OCI-LY3 (cell line): ENCODE measurements at regions not wholly inside any gene's neighbourhood (a gene's known extent, or its start where the extent isn't known, plus 50 kb on each side); places are given as distances from the start of the nearest gene placed in this dataset.

ENCODE experiments used
- H2AFZ ChIP-seq: fragments of 200-600, 300-600 bp; shearing (Covaris generic); 2 replicates; pipeline ENCODE4 v1.6.0; 2014; ENCODE audit warnings: antibody characterized with exemption, low read depth, low read length
- H3K27ac ChIP-seq: fragments of 200-600, 300-600 bp; sonication (generic); 2 replicates; pipeline ENCODE4 v1.5.1; 2014; ENCODE audit warnings: mild to moderate bottlenecking, low read length, moderate library complexity, mixed read lengths
- H3K27me3 ChIP-seq: fragments of 200-600, 300-600 bp; sonication (generic); 2 replicates; pipeline ENCODE4 v1.6.1; 2014; ENCODE audit warnings: low read depth, low read length, mixed read lengths
- H3K36me3 ChIP-seq: fragments of 200-600, 300-600 bp; sonication (generic); replicated peaks from 2 replicates; pipeline ENCODE3; 2014; ENCODE audit warnings: low read depth, low read length, mixed read lengths
- H3K4me1 ChIP-seq: fragments of 300-600, 200-600 bp; sonication (generic); 2 replicates; pipeline ENCODE4 v1.6.1; 2014; ENCODE audit warnings: low read length, mixed read lengths
- H3K4me2 ChIP-seq: fragments of 200-600, 300-600 bp; sonication (generic); 2 replicates; pipeline ENCODE4 v1.6.1; 2014; ENCODE audit warnings: low read length, mixed read lengths
- H3K4me3 ChIP-seq: fragments of 300-600, 200-600 bp; sonication (generic); 2 replicates; pipeline ENCODE4 v1.5.1; 2014; ENCODE audit warnings: antibody characterized with exemption, mild to moderate bottlenecking, low read length, moderate library complexity
- H3K79me2 ChIP-seq: fragments of 300-600, 200-600 bp; shearing (Covaris generic); 2 replicates; pipeline ENCODE4 v1.6.1; 2014; ENCODE audit warnings: mild to moderate bottlenecking, low read length, mixed read lengths
- H3K9ac ChIP-seq: fragments of 300-600, 200-600 bp; shearing (Covaris generic); 2 replicates; pipeline ENCODE4 v1.6.0; 2014; ENCODE audit warnings: mild to moderate bottlenecking, low read length, moderate library complexity
- H3K9me3 ChIP-seq: fragments of 200-600, 300-600 bp; shearing (Covaris generic); 2 replicates; pipeline ENCODE4 v1.6.1; 2014; ENCODE audit warnings: low read length, mixed read lengths; ENCODE audit not compliant: insufficient read depth
- H4K20me1 ChIP-seq: fragments of 200-600, 300-600 bp; sonication (generic); 2 replicates; pipeline ENCODE4 v1.6.1; 2016; ENCODE audit warnings: low read length, mixed read lengths; ENCODE audit not compliant: insufficient read depth
- EZH2phosphoT487 ChIP-seq: fragments of 200-600 bp; shearing (Covaris generic); IDR thresholded peaks from 2 replicates; pipeline ENCODE4 v1.6.1; 2018; ENCODE audit warnings: antibody characterized with exemption, mixed run types, low read depth
- TF ChIP-seq, protein P1 (sequence below): fragments of 200-600, 300-600 bp; sonication (generic); IDR thresholded peaks from 2 replicates; pipeline ENCODE4 v1.5.1; 2014; ENCODE audit warnings: antibody characterized with exemption, low read length, low read depth

- no peak overlapping the region for H2AFZ ChIP-seq
- H3K4me3 ChIP-seq = no peak overlapping the region
- no peak overlapping the region for H3K4me2 ChIP-seq
Observed at GRCh38 chr5:99995407-99995806, 539.8 kb upstream of the FAM174A start.

DNA sequence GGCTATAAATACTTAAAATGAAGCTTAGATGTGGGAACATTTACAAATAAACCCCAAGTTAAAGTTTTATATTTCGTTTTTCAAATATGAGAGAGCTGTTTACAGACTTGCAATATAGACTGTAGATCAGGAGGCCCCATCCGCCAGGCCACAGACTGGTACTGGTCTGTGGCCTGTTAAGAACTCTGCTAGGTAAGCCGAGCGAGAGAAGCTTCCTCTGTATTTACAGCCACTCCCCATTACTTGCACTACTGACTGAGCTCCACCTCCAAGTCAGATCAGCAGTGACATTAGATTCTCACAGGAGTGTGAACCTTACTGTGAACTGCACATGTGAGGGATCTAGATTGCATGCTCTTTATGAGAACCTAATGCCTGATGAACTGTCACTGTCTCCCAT, 561.4 kb upstream of the FAM174A start:
- TF ChIP-seq EZH2phosphoT487 = no peak
- TF ChIP-seq, protein P1, sequence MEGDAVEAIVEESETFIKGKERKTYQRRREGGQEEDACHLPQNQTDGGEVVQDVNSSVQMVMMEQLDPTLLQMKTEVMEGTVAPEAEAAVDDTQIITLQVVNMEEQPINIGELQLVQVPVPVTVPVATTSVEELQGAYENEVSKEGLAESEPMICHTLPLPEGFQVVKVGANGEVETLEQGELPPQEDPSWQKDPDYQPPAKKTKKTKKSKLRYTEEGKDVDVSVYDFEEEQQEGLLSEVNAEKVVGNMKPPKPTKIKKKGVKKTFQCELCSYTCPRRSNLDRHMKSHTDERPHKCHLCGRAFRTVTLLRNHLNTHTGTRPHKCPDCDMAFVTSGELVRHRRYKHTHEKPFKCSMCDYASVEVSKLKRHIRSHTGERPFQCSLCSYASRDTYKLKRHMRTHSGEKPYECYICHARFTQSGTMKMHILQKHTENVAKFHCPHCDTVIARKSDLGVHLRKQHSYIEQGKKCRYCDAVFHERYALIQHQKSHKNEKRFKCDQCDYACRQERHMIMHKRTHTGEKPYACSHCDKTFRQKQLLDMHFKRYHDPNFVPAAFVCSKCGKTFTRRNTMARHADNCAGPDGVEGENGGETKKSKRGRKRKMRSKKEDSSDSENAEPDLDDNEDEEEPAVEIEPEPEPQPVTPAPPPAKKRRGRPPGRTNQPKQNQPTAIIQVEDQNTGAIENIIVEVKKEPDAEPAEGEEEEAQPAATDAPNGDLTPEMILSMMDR = no peak
- Histone ChIP-seq H3K27me3 (no peaks in the 10 kb centered on the region), H3K4me2 (no peak overlapping the region)

More at GRCh38 chr5:99995407-99995806, 539.8 kb upstream of the FAM174A start:
- Histone ChIP-seq H3K27ac (no peak overlapping the region), H3K9ac (no peak overlapping the region), H3K4me1 (no peaks in the 10 kb centered on the region), H3K36me3 (no peaks in the 10 kb centered on the region), H3K27me3 (no peaks in the 10 kb centered on the region), H4K20me1 (no peaks in the 10 kb centered on the region), H3K9me3 (no peaks in the 10 kb centered on the region), H3K79me2 (no peaks in the 10 kb centered on the region)
- TF ChIP-seq, protein P1 = no peak
- no peak for TF ChIP-seq EZH2phosphoT487

DNA sequence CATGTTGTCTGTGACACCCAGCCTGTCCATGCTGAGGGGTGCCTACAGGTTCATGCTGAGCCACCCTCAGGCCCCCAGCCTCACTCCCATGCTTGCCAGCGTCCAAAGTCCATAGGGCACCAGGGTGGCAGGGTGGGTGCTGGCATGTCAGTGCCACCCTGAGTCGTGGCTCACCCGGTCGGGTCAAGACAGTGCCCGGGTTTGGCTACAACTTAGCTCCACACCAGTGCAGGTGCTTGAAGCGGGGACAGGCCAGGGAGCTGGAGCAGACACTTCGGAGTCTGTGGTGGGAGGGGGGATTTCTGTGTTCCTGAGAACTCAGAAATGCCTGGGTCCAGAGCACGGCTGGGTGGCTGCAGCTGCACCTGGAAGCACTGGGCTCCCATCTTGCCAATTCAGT, 579.2 kb upstream of the FAM174A start:
- TF ChIP-seq, protein P1 = no peak
- TF ChIP-seq EZH2phosphoT487 = no peak
- no peaks in the 10 kb centered on the region for H3K9me3 ChIP-seq

More for the DNA sequence above, 561.4 kb upstream of the FAM174A start:
- Histone ChIP-seq H3K36me3 (no peaks in the 10 kb centered on the region), H3K9ac (no peak overlapping the region), H2AFZ (no peak overlapping the region), H3K27ac (no peak overlapping the region), H4K20me1 (no peaks in the 10 kb centered on the region), H3K79me2 (no peaks in the 10 kb centered on the region), H3K4me3 (no peak overlapping the region), H3K4me1 (no peaks in the 10 kb centered on the region), H3K9me3 (no peaks in the 10 kb centered on the region)

GRCh38 chr5:99955006-99955405, 580.2 kb upstream of the FAM174A start:
- H2AFZ ChIP-seq = no peak overlapping the region
- no peaks in the 10 kb centered on the region for H3K9me3 ChIP-seq
- H4K20me1 ChIP-seq = no peaks in the 10 kb centered on the region
- no peaks in the 10 kb centered on the region for H3K79me2 ChIP-seq
- no peaks in the 10 kb centered on the region for H3K27me3 ChIP-seq
- no peaks in the 10 kb centered on the region for H3K36me3 ChIP-seq
- H3K4me3 ChIP-seq = no peak overlapping the region
- no peak overlapping the region for H3K9ac ChIP-seq
- TF ChIP-seq EZH2phosphoT487 = no peak
- TF ChIP-seq, protein P1 = no peak
- H3K4me1 ChIP-seq = no peaks in the 10 kb centered on the region
- no peak overlapping the region for H3K4me2 ChIP-seq
- no peak overlapping the region for H3K27ac ChIP-seq

More for the DNA sequence above, 579.2 kb upstream of the FAM174A start:
- Histone ChIP-seq H3K36me3 (no peaks in the 10 kb centered on the region), H3K4me1 (no peaks in the 10 kb centered on the region), H2AFZ (no peak overlapping the region), H3K4me2 (no peak overlapping the region), H3K4me3 (no peak overlapping the region), H3K9ac (no peak overlapping the region), H3K79me2 (no peaks in the 10 kb centered on the region), H3K27me3 (no peaks in the 10 kb centered on the region), H3K27ac (no peak overlapping the region), H4K20me1 (no peaks in the 10 kb centered on the region)
